Spleen (tissue), 7 donors: ENCODE measurements at regions not wholly inside any gene's neighbourhood (a gene's known extent, or its start where the extent isn't known, plus 50 kb on each side); places are given as distances from the start of the nearest gene placed in this dataset.

Experiments used
- CTCF ChIP-seq, 11 experiments: fragments of 200-600 bp in 7 of 11; fragments of 450-650 bp in 4 of 11; sonication (generic) in 4 of 11; IDR thresholded peaks in 8 of 11; conservative IDR thresholded peaks in 3 of 11; 1 replicate in 7 of 11; 2 replicates in 4 of 11; pipeline versions ENCODE4 v1.4.0 to v1.8.0; 2016 to 2021; ENCODE audit warnings: antibody characterized with exemption in 11 of 11, inconsistent platforms in 4 of 11, mild to moderate bottlenecking in 1 of 11
- POLR2A ChIP-seq, 3 donors: fragments of 450-650 bp; IDR thresholded peaks; one replicate each; pipeline ENCODE4 v1.5.1; 2017; ENCODE audit warnings: antibody characterized with exemption in 3 of 3, mild to moderate bottlenecking in 1 of 3
- donor health status: DM: no; HTN: no; CAD: no; lungs with moderate emphysema.
- donor health status: DM: no; HTN: no; CAD: no.
- donor health status: DM: no; HTN: no; CAD: no.

- TF ChIP-seq CTCF (IDR thresholded peaks at IDR 0.05 in 8 of 11, conservative IDR thresholded peaks at IDR 0.05 in 3 of 11) (no peak), POLR2A (IDR thresholded peaks at IDR 0.05) (no peak)
Observed at GRCh38 chr11:57940044-57940756, 83.5 kb upstream of the OR9Q1 start.
